ENCODE measurements at regions not wholly inside any gene's neighbourhood (a gene's known extent, or its start where the extent isn't known, plus 50 kb on each side); places are given as distances from the start of the nearest gene placed in this dataset.

GRCh38 chr3:90032980-90033641, 925.7 kb downstream of the EPHA3 start:
- BruUV-seq (replicated peaks) = no TSS peak
- DNase-seq (ENCODE audit: extremely low read depth in 1 of 4, low spot score in 3 of 4) (no peak), FAIRE-seq (no peak), ATAC-seq (no peak)
- no peaks in the 10 kb centered on the region for H3K9me1 ChIP-seq (ENCODE audit: control insufficient read depth, insufficient read depth, low read length)
- WGBS (ENCODE audit: insufficient coverage, low coverage, missing lambda C conversion rate) = 0% methylated on average over 6 of the region's 6 CpGs
- H3K79me2 ChIP-seq (ENCODE audit: control insufficient read depth, insufficient read depth, low read length) = no peaks in the 10 kb centered on the region
- ChIA-PET POLR2A (no interaction called here), CTCF (ENCODE audit: low intra/inter-chr PET ratio) (no interaction called here)
- H3K4me3 ChIP-seq = no peak overlapping the region
- H2AFZ ChIP-seq (ENCODE audit: low read depth, low read length) = no peak overlapping the region
- intact Hi-C loops (cut with micrococcal nuclease) (no loop called here), in situ Hi-C loops (cut with MboI) (no loop called here)
- H3K27ac ChIP-seq (ENCODE audit: extremely low read depth, low read depth, low read length) = no peak overlapping the region
- no peaks in the 10 kb centered on the region for H4K20me1 ChIP-seq (replicated peaks; ENCODE audit: control insufficient read depth, insufficient read depth, low read length)
- no peaks in the 10 kb centered on the region for H3K27me3 ChIP-seq (ENCODE audit: control insufficient read depth in 2 of 2, insufficient read depth in 2 of 2, low read length in 2 of 2)
- H3K9ac ChIP-seq (ENCODE audit: insufficient read depth in 1 of 2, low read depth in 2 of 2, low read length in 2 of 2) = no peak overlapping the region
- no peak for TF ChIP-seq FOXP1 (CRISPR knock-in tag; IDR thresholded peaks at IDR 0.05)
- TF ChIP-seq ZNF347 (CRISPR knock-in tag; IDR thresholded peaks at IDR 0.05; ENCODE audit: low read depth) = no peak
- TF ChIP-seq CEBPB (tag; IDR thresholded peaks at IDR 0.05) = no peak
- no peak overlapping the region for H3K4me2 ChIP-seq (ENCODE audit: insufficient read depth, low read length)
- H3K9me3 ChIP-seq (replicated peaks; ENCODE audit: control insufficient read depth, insufficient read depth, low read depth, low read length) = no peaks in the 10 kb centered on the region
- H3K36me3 ChIP-seq (ENCODE audit: control insufficient read depth, insufficient read depth, low read length) = no peaks in the 10 kb centered on the region
- no peaks in the 10 kb centered on the region for H3K4me1 ChIP-seq (replicated peaks in 1 of 2; ENCODE audit: control insufficient read depth in 2 of 2, insufficient read depth in 2 of 2, low read length in 2 of 2)

- Histone ChIP-seq H3K9me1 (ENCODE audit: control insufficient read depth, insufficient read depth, low read length) (no peaks in the 10 kb centered on the region), H3K9me3 (replicated peaks; ENCODE audit: control insufficient read depth, insufficient read depth, low read depth, low read length) (no peaks in the 10 kb centered on the region), H3K79me2 (ENCODE audit: control insufficient read depth, insufficient read depth, low read length) (no peaks in the 10 kb centered on the region), H2AFZ (ENCODE audit: low read depth, low read length) (no peak overlapping the region), H3K36me3 (ENCODE audit: control insufficient read depth, insufficient read depth, low read length) (no peaks in the 10 kb centered on the region), H3K4me1 (replicated peaks in 1 of 2; ENCODE audit: control insufficient read depth in 2 of 2, insufficient read depth in 2 of 2, low read length in 2 of 2) (no peaks in the 10 kb centered on the region), H3K9ac (ENCODE audit: insufficient read depth in 1 of 2, low read depth in 2 of 2, low read length in 2 of 2) (no peak overlapping the region), H3K4me2 (ENCODE audit: insufficient read depth, low read length) (no peak overlapping the region), H3K4me3 (no peak overlapping the region), H3K27ac (ENCODE audit: extremely low read depth, low read depth, low read length) (no peak overlapping the region), H3K27me3 (ENCODE audit: control insufficient read depth in 2 of 2, insufficient read depth in 2 of 2, low read length in 2 of 2) (no peaks in the 10 kb centered on the region), H4K20me1 (replicated peaks; ENCODE audit: control insufficient read depth, insufficient read depth, low read length) (no peaks in the 10 kb centered on the region)
- no peak for FAIRE-seq
- no peak for DNase-seq (ENCODE audit: extremely low read depth in 1 of 4, low spot score in 3 of 4)
- ChIA-PET POLR2A (no interaction called here), CTCF (ENCODE audit: low intra/inter-chr PET ratio) (no interaction called here)
- in situ Hi-C loops (cut with MboI) (no loop called here), intact Hi-C loops (cut with micrococcal nuclease) (no loop called here)
- WGBS (ENCODE audit: insufficient coverage, low coverage, missing lambda C conversion rate) = 0% methylated on average over 2 of the region's 2 CpGs
- no peak for ATAC-seq
- no TSS peak for BruUV-seq (replicated peaks)
- no peak for TF ChIP-seq SMARCA5 (IDR thresholded peaks at IDR 0.05)
- TF ChIP-seq BACH1 (tag; IDR thresholded peaks at IDR 0.05) = no peak
- TF ChIP-seq PATZ1 (CRISPR knock-in tag; IDR thresholded peaks at IDR 0.05; ENCODE audit: borderline replicate concordance) = no peak
- TF ChIP-seq ATF1 (CRISPR knock-in tag; IDR thresholded peaks at IDR 0.05) = no peak
- TF ChIP-seq ATF1 (tag; IDR thresholded peaks at IDR 0.05) = no peak
- no peak for TF ChIP-seq KDM5B (IDR thresholded peaks at IDR 0.05; ENCODE audit: insufficient replicate concordance, low read depth, low read length)
- TF ChIP-seq PCBP1 (IDR thresholded peaks at IDR 0.05; ENCODE audit: low read depth, low read length, poor library complexity, severe bottlenecking) = no peak
- TF ChIP-seq SRSF3 (IDR thresholded peaks at IDR 0.05; ENCODE audit: insufficient read depth, low read length) = no peak
- TF ChIP-seq ZBTB12 (CRISPR knock-in tag; IDR thresholded peaks at IDR 0.05) = no peak
- no peak for TF ChIP-seq HMG20B (CRISPR knock-in tag; IDR thresholded peaks at IDR 0.05)
- TF ChIP-seq RBM14 (IDR thresholded peaks at IDR 0.05; ENCODE audit: borderline replicate concordance, insufficient read depth, low read depth, low read length) = no peak
Measured at GRCh38 chr3:90034038-90034437, 926.6 kb downstream of the EPHA3 start.
